Astrocyte of the cerebellum (primary cell): ENCODE measurements at regions not wholly inside any gene's neighbourhood (a gene's known extent, or its start where the extent isn't known, plus 50 kb on each side); places are given as distances from the start of the nearest gene placed in this dataset.
"Not testable (repeated sequence)": the region's sequence is repeated elsewhere in the genome, so short reads cannot be mapped to it uniquely, and the experiment has no call there.

Experiments
- DNase-seq: peaks from one replicate; pipeline ENCODE4 v3.0.0-alpha.2; 2011; ENCODE audit warnings: low read depth
- H3K4me3 ChIP-seq: 2 replicates; pipeline ENCODE4 v1.5.1; 2011; ENCODE audit warnings: mild to moderate bottlenecking, low read depth, low read length, moderate library complexity
- in situ Hi-C: cut with HindIII; loops from 2 replicates; pipeline ENCODE4 v1.10.0; 2017; ENCODE audit warnings: low sequenced_read_pairs

DNA sequence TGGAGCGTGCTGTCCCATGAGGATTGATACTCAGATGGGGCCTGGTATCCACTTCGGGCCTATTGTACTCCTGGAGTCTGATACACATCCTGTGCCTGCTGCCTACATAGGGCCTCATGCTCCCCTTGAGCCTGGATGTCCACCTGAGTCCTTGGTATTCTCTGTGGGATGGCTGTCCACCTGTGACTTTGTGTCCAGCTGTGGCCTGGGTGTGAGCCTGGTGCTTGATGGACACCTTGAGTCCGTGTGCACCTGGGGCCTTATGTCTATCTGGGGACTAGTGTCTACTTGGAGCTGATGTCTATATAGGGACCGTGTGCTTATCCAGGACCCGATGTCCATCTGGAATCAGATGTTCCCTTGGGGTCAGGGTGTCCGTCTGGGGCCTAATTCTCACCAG lies 75.9 kb upstream of the THOC3 start:
- DNase-seq, H3K4me3 ChIP-seq, in situ Hi-C loops: not testable (repeated sequence)

GRCh38 chr5:176044431-176044830 lies 76.3 kb upstream of the THOC3 start:
- in situ Hi-C loops, H3K4me3 ChIP-seq, DNase-seq: not testable (repeated sequence)

GRCh38 chr5:176045442-176045841 lies 77.3 kb upstream of the THOC3 start:
- in situ Hi-C loops, DNase-seq, H3K4me3 ChIP-seq: not testable (repeated sequence)

DNA sequence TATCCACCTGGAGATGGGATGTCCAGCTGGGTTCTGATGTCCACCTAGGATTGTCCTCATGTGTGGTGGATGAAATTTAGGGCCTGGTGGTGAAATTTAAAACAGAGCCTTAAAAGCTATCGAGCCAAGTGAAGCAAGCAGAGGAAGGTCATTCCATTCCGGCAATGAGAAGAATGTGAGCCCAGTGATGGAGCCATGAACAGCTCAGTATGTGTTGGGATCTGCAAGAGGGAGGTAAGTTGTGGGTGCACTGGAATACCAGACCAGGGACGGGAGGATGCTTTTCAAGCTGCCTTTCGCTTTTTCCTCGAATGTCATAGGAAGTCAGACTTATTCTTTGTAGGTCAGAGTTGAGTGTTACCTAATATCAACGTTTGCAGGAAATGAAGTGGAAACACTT lies 80.6 kb upstream of the THOC3 start:
- H3K4me3 ChIP-seq, DNase-seq, in situ Hi-C loops: not testable (repeated sequence)

DNA sequence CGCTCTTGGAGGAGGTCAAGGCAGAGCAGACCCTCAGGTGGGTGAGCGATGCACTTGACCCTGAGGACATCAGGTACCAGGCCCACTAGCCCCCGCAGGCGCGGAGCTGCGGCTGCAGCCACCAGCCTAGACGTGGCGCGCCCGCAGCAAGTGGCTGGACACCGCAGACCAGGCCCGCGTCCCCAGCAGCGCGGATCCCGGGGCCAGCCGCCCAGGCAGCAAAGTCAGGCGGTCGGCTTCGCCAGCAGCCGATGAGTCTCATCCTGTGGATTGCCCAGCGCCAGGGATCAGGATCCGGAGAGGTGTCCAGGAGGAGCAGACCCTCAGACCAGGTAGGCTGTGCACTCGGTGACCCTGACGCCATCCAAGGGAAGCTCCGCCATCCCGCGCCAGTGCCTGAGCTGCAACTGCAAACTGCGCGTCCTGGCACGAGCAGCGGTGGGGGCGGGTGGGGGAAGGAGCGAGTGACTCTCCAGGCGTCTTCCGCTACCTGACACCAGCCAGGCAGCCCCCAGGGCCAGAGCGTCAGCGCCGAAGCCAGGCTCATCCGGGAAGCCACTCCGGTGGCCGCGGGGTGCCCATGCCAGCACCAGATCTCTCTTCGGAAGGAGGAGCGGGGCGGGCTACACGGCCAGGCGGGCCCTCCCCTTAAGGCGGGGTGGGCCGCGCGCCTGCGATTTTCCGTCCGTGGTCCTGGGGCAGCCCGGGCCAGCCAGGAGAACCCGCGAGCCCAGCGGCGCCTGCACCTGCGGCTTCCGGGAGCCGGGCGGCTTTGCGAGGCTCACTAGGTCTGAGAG lies 92.6 kb upstream of the THOC3 start:
- in situ Hi-C loops, H3K4me3 ChIP-seq, DNase-seq: not testable (repeated sequence)

- in situ Hi-C loops, DNase-seq, H3K4me3 ChIP-seq: not testable (repeated sequence)
Measured at GRCh38 chr5:176061269-176061622, 93.1 kb upstream of the THOC3 start.

DNA sequence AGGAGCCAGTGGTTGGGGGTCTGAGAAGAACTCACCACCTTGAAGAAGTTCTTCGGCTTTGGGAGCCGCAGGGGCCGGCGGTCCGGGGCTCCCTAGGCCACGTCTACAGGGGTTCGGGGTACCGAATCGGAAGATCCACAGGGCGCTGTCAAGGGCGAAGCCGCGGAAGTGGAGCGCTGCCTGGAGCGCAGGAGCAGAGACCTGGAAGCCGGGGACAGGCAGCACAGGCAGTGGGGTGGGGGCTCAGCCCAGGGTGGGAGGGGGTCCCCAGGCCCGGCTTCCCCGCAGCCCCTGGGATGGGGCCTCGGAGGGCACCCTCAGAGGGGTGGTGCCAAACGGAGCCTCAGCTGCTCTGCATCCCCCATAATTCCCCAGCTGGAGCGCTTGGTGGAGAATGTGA lies 93.5 kb upstream of the THOC3 start:
- DNase-seq, H3K4me3 ChIP-seq, in situ Hi-C loops: not testable (repeated sequence)

GRCh38 chr5:176066262-176066945 lies 98.3 kb upstream of the THOC3 start:
- DNase-seq, H3K4me3 ChIP-seq, in situ Hi-C loops: not testable (repeated sequence)

DNA sequence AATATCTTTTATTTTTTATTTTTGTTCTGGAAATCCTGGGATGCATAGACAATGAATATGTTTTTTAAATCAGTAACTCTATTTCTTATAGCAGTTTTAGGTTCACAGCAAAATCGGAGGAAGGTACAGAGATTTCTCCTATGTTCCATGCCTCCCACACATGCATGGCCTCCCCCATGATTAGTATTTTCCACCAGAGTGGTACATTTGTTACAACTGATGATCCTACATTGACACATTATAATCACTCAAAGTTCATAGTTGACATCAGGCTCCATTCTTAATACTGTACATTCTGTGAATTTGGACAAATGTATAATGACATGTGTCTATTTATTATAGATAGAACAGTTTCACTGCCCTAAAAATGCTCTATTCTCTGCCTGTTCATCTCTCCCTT lies 99.0 kb upstream of the THOC3 start:
- DNase-seq, in situ Hi-C loops: not testable (repeated sequence)

GRCh38 chr5:176067948-176068347 lies 99.8 kb upstream of the THOC3 start:
- H3K4me3 ChIP-seq, DNase-seq, in situ Hi-C loops: not testable (repeated sequence)

More for the DNA sequence above, 99.0 kb upstream of the THOC3 start:
- H3K4me3 ChIP-seq, result not testable (repeated sequence)

- in situ Hi-C loops, DNase-seq, H3K4me3 ChIP-seq: not testable (repeated sequence)
Measured at GRCh38 chr5:176073996-176074571, 106.0 kb upstream of the THOC3 start.

- in situ Hi-C loops, DNase-seq, H3K4me3 ChIP-seq: not testable (repeated sequence)
Measured at GRCh38 chr5:176083717-176084116, 115.6 kb upstream of the THOC3 start.

- in situ Hi-C loops, result not testable (repeated sequence)
Measured at GRCh38 chr5:176103083-176103482, 135.0 kb upstream of the THOC3 start.

DNA sequence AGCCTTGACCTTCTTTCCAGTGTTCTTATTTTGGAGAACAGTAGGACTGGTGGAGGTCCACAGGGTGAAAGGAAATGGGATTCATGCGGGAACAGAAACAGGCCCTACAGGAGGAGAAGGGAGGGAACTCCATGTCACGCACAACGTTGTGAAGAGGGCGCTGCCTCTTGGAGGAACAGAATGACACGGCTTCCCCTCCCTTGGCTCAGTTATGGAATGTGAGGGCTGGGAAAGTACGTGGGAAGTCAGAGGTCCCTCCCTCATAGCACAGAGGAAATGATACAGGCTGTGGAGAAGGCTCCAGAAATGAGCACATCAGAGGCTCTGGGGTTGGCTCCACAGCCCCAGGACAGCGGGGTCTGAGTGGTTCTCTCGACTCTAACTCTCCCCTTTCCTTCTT lies 125.3 kb upstream of the SIMC1 start:
- in situ Hi-C loops, DNase-seq, H3K4me3 ChIP-seq: not testable (repeated sequence)

More at GRCh38 chr5:176103083-176103482, 135.0 kb upstream of the THOC3 start:
- H3K4me3 ChIP-seq, DNase-seq: not testable (repeated sequence)

DNA sequence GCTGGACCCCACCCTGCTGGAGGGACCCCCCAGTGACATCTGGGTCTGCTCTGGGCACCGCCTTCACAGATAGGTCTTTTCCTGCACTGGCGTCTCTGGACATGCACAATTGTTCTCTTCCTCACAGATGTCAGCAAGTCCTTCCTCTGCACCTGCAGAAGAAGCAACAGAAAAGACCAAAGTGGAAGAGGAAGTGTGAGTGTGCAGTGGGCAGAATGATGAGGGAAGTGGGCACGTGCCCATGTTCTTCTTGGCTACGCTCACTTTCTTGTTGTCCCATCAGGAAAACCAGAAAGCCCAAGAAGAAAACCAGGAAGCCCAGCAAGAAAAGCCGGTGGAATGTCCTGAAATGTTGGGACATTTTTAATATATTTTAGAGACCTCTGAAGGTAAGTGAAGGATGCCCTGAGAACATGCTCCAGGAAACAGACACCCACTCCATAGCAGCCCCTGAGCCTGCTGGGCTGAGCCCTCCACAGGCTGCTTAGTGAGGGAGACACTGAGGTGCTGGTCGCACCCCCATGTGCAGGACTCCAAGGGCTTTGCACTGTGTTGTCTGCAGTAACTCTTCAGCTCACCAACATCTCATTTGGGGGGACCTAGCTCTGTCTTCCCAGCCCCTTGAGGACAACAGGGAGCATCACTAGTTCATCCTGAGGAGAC lies 124.4 kb upstream of the SIMC1 start:
- H3K4me3 ChIP-seq, in situ Hi-C loops, DNase-seq: not testable (repeated sequence)

- H3K4me3 ChIP-seq, DNase-seq, in situ Hi-C loops: not testable (repeated sequence)
Measured at GRCh38 chr5:176114825-176115224, 123.4 kb upstream of the SIMC1 start.

GRCh38 chr5:176117699-176118238 lies 120.5 kb upstream of the SIMC1 start:
- in situ Hi-C loops, DNase-seq, H3K4me3 ChIP-seq: not testable (repeated sequence)
